ENCODE measurements at regions not wholly inside any gene's neighbourhood (a gene's known extent, or its start where the extent isn't known, plus 50 kb on each side); places are given as distances from the start of the nearest gene placed in this dataset.

GRCh38 chr6:105917038-105917695, 169.0 kb upstream of the PRDM1 start:
- no peak for DNase-seq (ENCODE audit: extremely low read depth, low read depth)

DNA sequence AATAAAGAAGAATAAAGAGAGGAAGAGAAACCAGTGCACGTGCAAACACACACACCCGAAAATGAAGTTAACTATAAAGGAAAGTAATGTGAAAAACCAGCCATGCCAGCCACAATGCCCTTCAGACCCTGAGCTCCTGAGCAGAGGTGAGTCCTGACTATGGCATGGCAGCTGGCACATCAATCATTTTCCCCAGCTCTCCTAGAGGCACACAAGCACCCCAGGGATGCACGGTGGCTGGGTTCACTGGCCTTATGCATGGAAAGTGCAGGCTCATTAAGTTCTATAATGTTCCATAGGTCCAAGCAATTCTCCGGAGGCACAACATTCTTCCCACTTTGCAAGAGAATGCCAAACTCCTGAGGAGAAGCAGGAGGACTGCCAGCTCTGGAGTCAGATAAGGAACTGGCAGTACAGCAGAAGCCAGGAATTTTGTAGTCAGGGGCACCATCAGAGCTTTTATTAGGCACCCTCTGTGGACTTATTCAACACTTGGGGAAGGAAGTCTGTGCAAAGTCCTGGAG, 175.0 kb upstream of the PRDM1 start:
- DNase-seq (ENCODE audit: extremely low read depth, low read depth) = no peak

GRCh38 chr6:105909106-105909505, 177.0 kb upstream of the PRDM1 start:
- DNase-seq (ENCODE audit: extremely low read depth, low read depth) = no peak

DNA sequence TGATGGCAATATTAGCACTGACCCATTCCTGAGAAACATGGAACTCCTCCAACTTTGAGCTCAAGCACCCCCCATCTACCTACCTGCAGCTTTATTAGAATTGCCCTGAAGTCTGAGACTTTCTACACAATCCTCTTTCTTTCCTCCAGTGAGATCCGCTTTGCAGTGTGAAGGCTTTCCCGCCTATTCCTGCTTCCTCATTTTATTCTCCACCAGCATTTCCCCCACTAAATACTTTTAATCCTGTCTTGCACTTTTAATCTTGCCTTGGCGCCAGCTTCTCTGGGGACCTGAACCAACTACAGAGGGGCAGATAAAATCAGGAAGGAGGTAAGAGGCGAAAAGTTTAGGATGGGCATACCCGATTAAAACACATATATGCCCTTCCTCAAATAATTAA, 178.1 kb upstream of the PRDM1 start:
- DNase-seq (ENCODE audit: extremely low read depth, low read depth) = no peak

GRCh38 chr6:105907301-105907700, 178.8 kb upstream of the PRDM1 start:
- DNase-seq (ENCODE audit: extremely low read depth, low read depth) = no peak

- no peak for DNase-seq (ENCODE audit: extremely low read depth, low read depth)
Observed at GRCh38 chr6:105902401-105903031, 183.6 kb upstream of the PRDM1 start.

DNA sequence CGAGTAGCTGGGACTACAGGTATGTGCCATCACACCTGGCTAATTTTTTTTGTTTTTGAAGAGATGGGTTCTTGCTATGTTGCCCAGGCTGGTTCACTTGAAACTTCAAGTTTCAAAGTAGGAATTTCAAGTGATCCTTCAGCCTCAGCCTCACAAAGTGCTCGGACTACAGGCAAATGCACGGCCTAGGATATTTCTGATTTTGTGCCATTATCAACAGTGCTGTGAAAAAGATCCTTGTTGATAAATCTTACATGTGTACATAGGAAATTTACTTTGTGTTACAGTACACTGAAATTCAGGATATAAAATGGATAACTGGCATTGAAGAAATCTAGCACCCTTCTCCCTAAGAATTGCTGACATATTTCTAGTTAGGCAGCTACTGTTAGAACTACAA, 184.6 kb upstream of the PRDM1 start:
- DNase-seq (ENCODE audit: extremely low read depth, low read depth) = no peak

- no peak for DNase-seq (ENCODE audit: extremely low read depth, low read depth)
Observed at GRCh38 chr6:105900125-105900937, 185.8 kb upstream of the PRDM1 start.

GRCh38 chr6:105898286-105898685, 187.8 kb upstream of the PRDM1 start:
- no peak for DNase-seq (ENCODE audit: extremely low read depth, low read depth)

GRCh38 chr6:105897131-105897530, 189.0 kb upstream of the PRDM1 start:
- no peak for DNase-seq (ENCODE audit: extremely low read depth, low read depth)

GRCh38 chr6:105896821-105897095, 189.4 kb upstream of the PRDM1 start:
- DNase-seq (ENCODE audit: extremely low read depth, low read depth) = no peak

GRCh38 chr6:105896052-105896820, 189.9 kb upstream of the PRDM1 start:
- no peak for DNase-seq (ENCODE audit: extremely low read depth, low read depth)

DNA sequence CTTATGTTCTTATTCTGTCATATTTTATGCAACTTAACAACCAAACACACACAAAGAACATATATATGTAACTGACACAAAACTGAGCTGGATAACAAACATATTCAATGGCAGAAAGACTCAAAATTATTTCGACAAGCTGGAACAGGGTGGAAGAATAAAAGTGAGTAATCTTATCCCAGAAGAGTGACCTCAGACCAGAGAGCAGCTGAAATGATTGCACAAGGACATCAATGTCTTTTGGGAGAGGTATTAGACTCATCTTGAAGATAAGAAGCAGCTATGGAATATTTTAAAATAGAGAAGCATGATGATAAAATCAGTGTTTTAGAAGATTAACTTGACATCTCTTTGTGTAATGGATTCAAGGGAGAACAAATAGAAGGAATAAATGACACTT, 191.6 kb upstream of the PRDM1 start:
- no peak for DNase-seq (ENCODE audit: extremely low read depth, low read depth)

DNA sequence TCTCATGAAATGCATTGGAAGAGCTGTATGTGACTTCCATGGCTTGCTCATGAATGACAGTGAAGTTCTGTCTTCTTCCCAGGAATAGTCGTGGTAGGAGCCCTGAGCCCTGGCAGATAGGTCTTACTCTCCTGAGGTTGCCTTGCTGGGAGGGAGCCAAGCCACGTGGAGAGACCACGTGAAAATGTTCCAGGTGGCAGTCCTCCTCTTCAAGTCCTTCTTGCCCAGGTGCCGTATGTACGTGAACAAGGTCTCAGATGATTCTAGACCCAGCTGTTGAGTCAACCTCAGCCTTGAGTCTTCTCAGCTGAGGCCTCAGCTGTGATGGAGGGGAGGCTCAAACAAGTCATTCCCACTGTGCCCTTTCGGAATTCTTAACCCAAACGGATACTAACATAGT, 192.4 kb upstream of the PRDM1 start:
- no peak for DNase-seq (ENCODE audit: extremely low read depth, low read depth)

DNA sequence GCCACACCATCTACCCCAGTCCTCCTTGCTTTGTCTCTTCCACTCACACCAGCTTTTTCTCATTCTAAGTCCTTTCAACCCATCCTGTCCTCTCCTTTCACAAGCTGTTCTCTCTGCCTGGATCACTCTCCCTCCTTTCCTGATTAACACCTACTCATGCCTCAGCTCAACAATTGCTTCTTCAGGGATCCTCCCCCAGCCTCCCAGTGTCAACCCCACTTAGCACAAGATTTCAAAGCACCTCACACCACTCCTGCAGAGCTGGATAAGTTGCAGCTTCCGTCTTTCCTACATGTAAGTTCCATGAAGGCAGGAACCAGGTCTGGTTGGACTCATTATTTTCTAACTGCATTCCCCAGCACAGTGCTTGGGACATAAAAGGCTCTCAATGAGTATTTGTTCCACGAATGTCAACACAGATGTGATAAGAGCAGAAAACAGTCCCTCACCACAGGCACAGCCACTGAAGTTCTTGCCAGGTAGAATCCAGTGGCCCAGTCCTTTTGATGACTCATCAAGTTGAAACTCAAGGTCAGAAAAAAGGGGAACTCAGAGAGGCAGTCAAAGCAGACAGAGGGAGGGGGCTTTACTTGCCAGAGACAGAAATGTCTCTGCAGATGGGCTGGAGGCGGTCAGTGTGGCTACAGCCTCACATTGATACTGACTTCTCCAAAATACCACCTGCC, 193.4 kb upstream of the PRDM1 start:
- DNase-seq (ENCODE audit: extremely low read depth, low read depth) = no peak

DNA sequence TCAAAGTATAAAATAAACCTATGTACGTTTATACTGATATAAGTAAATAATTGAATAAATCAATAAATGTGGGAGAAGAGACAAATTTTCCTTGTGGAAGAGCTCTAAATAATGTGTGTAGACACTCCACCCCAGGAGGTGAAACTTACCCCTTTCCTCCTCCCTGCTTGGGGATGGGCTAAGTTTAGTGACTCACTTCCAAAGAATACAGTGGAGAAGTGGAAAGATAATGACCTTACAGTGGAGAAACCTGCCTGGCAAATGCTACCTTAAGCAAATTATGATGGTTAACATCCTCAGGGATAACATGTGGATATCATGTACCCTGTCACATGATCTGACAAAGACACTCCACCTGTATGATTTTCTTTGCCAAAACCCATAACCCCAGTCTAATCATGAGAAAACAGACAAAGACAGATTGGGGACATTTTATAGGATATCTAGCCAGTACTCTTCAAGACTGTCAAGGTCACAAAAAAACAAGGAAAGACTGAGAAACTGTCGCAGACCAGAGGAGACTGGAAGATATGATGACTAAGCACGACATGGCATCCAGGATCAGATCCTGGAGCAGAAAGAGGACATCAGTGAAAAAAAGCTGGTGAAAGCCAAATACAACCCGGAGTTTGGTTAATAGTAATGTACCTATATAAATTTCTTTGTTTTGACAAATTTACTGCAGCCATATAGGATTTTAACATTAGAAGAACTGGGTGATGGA, 195.5 kb upstream of the PRDM1 start:
- no peak for DNase-seq (ENCODE audit: extremely low read depth, low read depth)

GRCh38 chr6:105889902-105890301, 196.2 kb upstream of the PRDM1 start:
- DNase-seq (ENCODE audit: extremely low read depth, low read depth) = no peak

DNA sequence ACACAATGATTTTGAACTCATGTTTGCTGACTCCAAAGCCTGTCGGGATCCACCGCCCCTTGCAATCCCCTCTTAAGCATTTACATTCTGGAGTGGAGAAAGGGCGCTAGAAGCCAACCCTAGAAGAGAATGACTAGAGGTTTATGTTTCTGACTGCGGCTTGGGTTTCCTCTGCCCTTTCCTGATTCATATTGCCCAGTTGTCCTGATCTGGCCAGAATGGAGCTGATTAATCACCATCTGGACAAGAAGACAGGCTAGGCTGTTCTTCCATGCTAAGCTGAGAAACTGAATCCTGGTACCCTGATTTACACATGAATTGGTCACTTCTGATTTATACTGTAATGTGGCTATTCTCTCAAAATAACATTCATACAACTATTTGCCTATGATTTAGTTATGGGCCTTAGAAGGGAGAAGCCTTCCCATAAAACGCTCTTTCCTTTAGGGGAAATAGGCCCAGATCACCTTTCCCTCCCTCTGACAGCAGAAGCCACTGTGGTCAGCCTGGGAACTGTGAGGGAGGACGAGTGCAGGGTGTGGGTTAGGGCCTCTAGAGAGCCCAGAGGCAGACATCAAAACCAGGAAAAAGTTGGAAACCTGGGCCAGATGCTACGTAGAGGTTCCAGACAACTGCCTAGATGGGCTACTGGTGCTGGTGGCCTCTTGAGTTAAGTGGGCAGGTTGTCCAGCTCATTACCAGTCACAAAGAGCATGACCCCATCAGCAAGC, 199.2 kb upstream of the PRDM1 start:
- DNase-seq (ENCODE audit: extremely low read depth, low read depth) = no peak
